Activated naive CD8-positive, alpha-beta T cell treated with anti-CD3 and anti-CD28 coated beads for 36 hours (primary cell): ENCODE measurements at regions not wholly inside any gene's neighbourhood (a gene's known extent, or its start where the extent isn't known, plus 50 kb on each side); places are given as distances from the start of the nearest gene placed in this dataset.

Source experiments
- DNase-seq: peaks from one replicate; pipeline ENCODE4 v3.0.0; 2021
- H3K27ac Mint-ChIP-seq: one replicate; pipeline ENCODE4 v1.8.0; 2022; ENCODE audit warnings: mild to moderate bottlenecking, moderate library complexity, mixed read lengths
- H3K27me3 Mint-ChIP-seq: one replicate; pipeline ENCODE4 v1.8.0; 2022; ENCODE audit warnings: mild to moderate bottlenecking, mixed read lengths
- H3K36me3 Mint-ChIP-seq: one replicate; pipeline ENCODE4 v1.8.0; 2021; ENCODE audit warnings: mild to moderate bottlenecking, mixed read lengths
- H3K4me1 Mint-ChIP-seq: one replicate; pipeline ENCODE4 v1.8.0; 2021; ENCODE audit warnings: mixed read lengths
- H3K4me3 Mint-ChIP-seq: one replicate; pipeline ENCODE4 v1.8.0; 2022; ENCODE audit warnings: mild to moderate bottlenecking, moderate library complexity, mixed read lengths
- H3K9me3 Mint-ChIP-seq: one replicate; pipeline ENCODE4 v1.8.0; 2022; ENCODE audit warnings: mixed read lengths

GRCh38 chr14:85766295-85766694 lies 236.4 kb downstream of the FLRT2 start:
- H3K27me3 Mint-ChIP-seq = peaks cover 4% of the 10 kb centered on the region
- H3K9me3 Mint-ChIP-seq = no peaks in the 10 kb centered on the region
- no peaks in the 10 kb centered on the region for H3K4me1 Mint-ChIP-seq
- H3K27ac Mint-ChIP-seq = no peak overlapping the region
- H3K4me3 Mint-ChIP-seq = no peak overlapping the region
- no peaks in the 10 kb centered on the region for H3K36me3 Mint-ChIP-seq
- no peak for DNase-seq

DNA sequence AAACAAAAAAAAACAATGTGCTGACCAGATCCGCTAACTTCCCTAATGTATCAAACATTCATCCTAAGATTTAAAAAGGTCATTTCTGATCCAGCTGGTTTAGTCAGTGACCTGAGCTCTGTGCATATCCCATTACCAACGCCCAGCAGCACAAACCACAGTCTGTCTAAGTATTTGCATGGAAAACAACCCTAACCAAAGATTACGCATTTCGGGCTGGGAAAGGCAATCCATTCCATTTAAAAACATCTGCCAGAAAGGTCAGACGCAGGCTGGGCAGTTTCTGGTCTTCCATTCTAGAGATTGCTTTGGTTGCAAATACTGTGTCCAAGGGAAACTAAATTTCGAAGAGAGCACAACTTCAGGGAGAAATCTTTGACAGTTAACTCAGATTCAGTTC lies 234.9 kb downstream of the FLRT2 start:
- no peak overlapping the region for H3K4me3 Mint-ChIP-seq
- H3K27ac Mint-ChIP-seq = no peak overlapping the region
- no peak for DNase-seq
- H3K36me3 Mint-ChIP-seq = no peaks in the 10 kb centered on the region
- peaks cover 4% of the 10 kb centered on the region for H3K27me3 Mint-ChIP-seq
- H3K9me3 Mint-ChIP-seq = no peaks in the 10 kb centered on the region
- no peaks in the 10 kb centered on the region for H3K4me1 Mint-ChIP-seq

GRCh38 chr14:85762526-85762925 lies 232.6 kb downstream of the FLRT2 start:
- DNase-seq = no peak
- Mint-ChIP-seq H3K9me3 (no peaks in the 10 kb centered on the region), H3K4me3 (no peak overlapping the region), H3K27me3 (no peaks in the 10 kb centered on the region), H3K27ac (no peak overlapping the region), H3K36me3 (no peaks in the 10 kb centered on the region), H3K4me1 (no peaks in the 10 kb centered on the region)

DNA sequence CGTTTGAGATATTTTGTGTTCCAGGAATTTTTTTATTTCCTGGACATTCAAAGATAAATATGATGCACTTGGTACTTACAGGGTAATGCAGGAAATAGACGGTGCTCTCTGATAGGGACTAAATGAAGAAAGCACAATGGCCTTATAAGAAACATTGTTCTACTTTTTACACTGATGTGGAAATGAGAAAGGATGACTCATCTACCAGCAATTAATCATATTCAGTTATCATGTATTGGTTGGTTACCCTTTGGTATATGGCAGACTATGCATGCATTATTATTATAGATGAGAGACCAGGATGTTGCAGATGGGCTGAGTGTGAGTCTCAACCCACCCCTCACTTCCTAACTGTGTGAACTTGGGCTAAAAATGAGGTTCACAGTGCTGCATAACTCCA lies 222.2 kb downstream of the FLRT2 start:
- no peaks in the 10 kb centered on the region for H3K4me1 Mint-ChIP-seq
- no peaks in the 10 kb centered on the region for H3K36me3 Mint-ChIP-seq
- H3K9me3 Mint-ChIP-seq = no peaks in the 10 kb centered on the region
- no peak overlapping the region for H3K27ac Mint-ChIP-seq
- H3K27me3 Mint-ChIP-seq = no peaks in the 10 kb centered on the region
- DNase-seq = no peak
- H3K4me3 Mint-ChIP-seq = no peak overlapping the region

GRCh38 chr14:85744573-85744972 lies 214.6 kb downstream of the FLRT2 start:
- no peak overlapping the region for H3K4me3 Mint-ChIP-seq
- peaks cover 4% of the 10 kb centered on the region for H3K27me3 Mint-ChIP-seq
- no peak for DNase-seq
- no peaks in the 10 kb centered on the region for H3K9me3 Mint-ChIP-seq
- H3K4me1 Mint-ChIP-seq = no peaks in the 10 kb centered on the region
- no peaks in the 10 kb centered on the region for H3K36me3 Mint-ChIP-seq
- no peak overlapping the region for H3K27ac Mint-ChIP-seq

- H3K4me3 Mint-ChIP-seq = no peak overlapping the region
- DNase-seq = no peak
- H3K27me3 Mint-ChIP-seq = no peaks in the 10 kb centered on the region
- H3K27ac Mint-ChIP-seq = no peak overlapping the region
- no peaks in the 10 kb centered on the region for H3K36me3 Mint-ChIP-seq
- H3K4me1 Mint-ChIP-seq = no peaks in the 10 kb centered on the region
- no peaks in the 10 kb centered on the region for H3K9me3 Mint-ChIP-seq
Observed at GRCh38 chr14:85732031-85732430, 202.1 kb downstream of the FLRT2 start.

DNA sequence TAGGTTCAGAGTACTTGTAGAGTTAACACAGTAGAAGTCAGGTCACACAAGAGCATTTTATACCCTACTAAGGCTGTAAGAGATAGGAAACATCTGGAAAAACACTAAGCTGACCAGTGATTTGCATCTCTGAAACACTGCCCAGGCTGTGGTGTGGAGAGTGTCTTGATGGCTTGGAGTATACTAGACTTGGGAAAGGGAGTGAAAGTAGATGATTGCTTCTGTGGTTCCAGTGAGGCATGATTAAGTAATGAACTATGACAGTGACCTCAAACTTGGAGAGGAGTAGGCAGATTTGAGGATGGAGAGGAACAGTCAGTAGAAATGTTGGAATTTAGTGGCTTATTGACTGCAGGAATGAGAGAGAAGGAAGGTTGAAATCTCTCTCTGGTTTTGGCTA lies 201.2 kb downstream of the FLRT2 start:
- no peak overlapping the region for H3K27ac Mint-ChIP-seq
- no peak for DNase-seq
- H3K27me3 Mint-ChIP-seq = no peaks in the 10 kb centered on the region
- H3K4me1 Mint-ChIP-seq = no peaks in the 10 kb centered on the region
- H3K9me3 Mint-ChIP-seq = no peaks in the 10 kb centered on the region
- no peaks in the 10 kb centered on the region for H3K36me3 Mint-ChIP-seq
- no peak overlapping the region for H3K4me3 Mint-ChIP-seq

- Mint-ChIP-seq H3K27me3 (no peaks in the 10 kb centered on the region), H3K4me1 (no peaks in the 10 kb centered on the region), H3K4me3 (no peak overlapping the region), H3K9me3 (no peaks in the 10 kb centered on the region), H3K27ac (no peak overlapping the region), H3K36me3 (no peaks in the 10 kb centered on the region)
- no peak for DNase-seq
Observed at GRCh38 chr14:85728476-85729065, 198.6 kb downstream of the FLRT2 start.

DNA sequence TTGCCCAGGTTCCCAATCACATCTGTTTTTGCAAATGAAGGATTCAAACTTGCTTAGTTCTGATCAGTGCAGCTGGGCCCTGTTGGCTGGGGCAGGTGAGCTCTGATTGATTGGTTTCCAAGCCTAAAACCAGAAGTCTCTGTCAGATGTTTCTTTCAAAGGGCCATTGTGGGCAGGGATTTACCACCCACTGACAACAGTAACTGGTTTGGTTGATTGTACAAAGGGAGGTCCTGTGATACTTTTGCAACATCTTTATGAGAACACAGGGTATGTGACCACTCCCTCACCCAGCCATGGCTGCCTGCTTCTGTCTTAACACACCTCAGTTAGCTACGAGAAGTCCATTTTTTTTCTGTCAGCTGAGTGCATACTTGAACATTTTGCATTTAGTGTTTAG lies 184.1 kb downstream of the FLRT2 start:
- no peak for DNase-seq
- Mint-ChIP-seq H3K4me3 (no peak overlapping the region), H3K4me1 (no peaks in the 10 kb centered on the region), H3K27ac (no peak overlapping the region), H3K9me3 (peaks cover 7% of the 10 kb centered on the region), H3K36me3 (no peaks in the 10 kb centered on the region), H3K27me3 (no peaks in the 10 kb centered on the region)

DNA sequence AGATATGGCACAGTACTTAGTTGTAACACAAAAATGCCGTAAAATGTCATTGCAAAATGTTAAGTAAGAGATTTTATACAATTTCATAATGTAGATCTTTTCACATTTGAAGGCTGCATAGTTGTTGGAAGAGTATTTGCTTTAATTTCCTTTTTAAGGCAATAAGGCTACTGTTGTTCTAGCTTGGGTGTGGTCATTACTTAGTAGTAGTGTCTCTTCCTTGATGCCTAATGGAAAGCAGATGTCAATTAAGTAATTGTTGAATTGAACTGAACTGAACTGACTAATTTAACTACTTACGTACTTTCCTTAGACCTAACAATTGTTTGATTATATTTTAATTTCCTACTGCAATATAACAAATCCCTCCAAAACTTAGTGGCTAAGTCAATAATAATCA lies 181.7 kb downstream of the FLRT2 start:
- H3K4me3 Mint-ChIP-seq = no peak overlapping the region
- H3K27ac Mint-ChIP-seq = no peak overlapping the region
- no peaks in the 10 kb centered on the region for H3K9me3 Mint-ChIP-seq
- H3K4me1 Mint-ChIP-seq = no peaks in the 10 kb centered on the region
- no peak for DNase-seq
- H3K27me3 Mint-ChIP-seq = no peaks in the 10 kb centered on the region
- H3K36me3 Mint-ChIP-seq = no peaks in the 10 kb centered on the region
